ENCODE measurements at regions not wholly inside any gene's neighbourhood (a gene's known extent, or its start where the extent isn't known, plus 50 kb on each side); places are given as distances from the start of the nearest gene placed in this dataset.

- Histone ChIP-seq H3K9me2 (replicated peaks; ENCODE audit: control insufficient read depth, low read length) (no peaks in the 10 kb centered on the region), H3K36me3 (ENCODE audit: control insufficient read depth, low read length) (no peaks in the 10 kb centered on the region), H3K9me3 (ENCODE audit: control insufficient read depth, insufficient read depth, low read length) (no peaks in the 10 kb centered on the region), H3K4me1 (ENCODE audit: control insufficient read depth, low read length) (no peaks in the 10 kb centered on the region), H3K27me3 (ENCODE audit: control insufficient read depth, low read length) (peaks cover 27% of the 10 kb centered on the region), H3K4me2 (ENCODE audit: low read length) (no peak overlapping the region), H3K79me2 (ENCODE audit: control insufficient read depth, low read length) (no peaks in the 10 kb centered on the region), H3F3A (ENCODE audit: control insufficient read depth, insufficient read depth) (no peaks in the 10 kb centered on the region), H3K27ac (ENCODE audit: low read depth, low read length) (no peak overlapping the region), H4K20me1 (ENCODE audit: control insufficient read depth, insufficient read depth, low read depth, low read length) (no peaks in the 10 kb centered on the region), H3K4me3 (ENCODE audit: low read length) (no peak overlapping the region)
- no peak for TF ChIP-seq EZH2phosphoT487 (IDR thresholded peaks at IDR 0.05; ENCODE audit: borderline replicate concordance, low read length)
- TF ChIP-seq CTCF (IDR thresholded peaks at IDR 0.05; ENCODE audit: low read depth, low read length, poor library complexity, severe bottlenecking), result no peak
These were observed 119.4 kb downstream of the EVX1 start for GRCh38 chr7:27362026-27362425.

GRCh38 chr7:27364344-27364758 is 121.7 kb downstream of the EVX1 start:
- Histone ChIP-seq H3K79me2 (ENCODE audit: control insufficient read depth, low read length) (no peaks in the 10 kb centered on the region), H3F3A (ENCODE audit: control insufficient read depth, insufficient read depth) (no peaks in the 10 kb centered on the region), H3K27me3 (ENCODE audit: control insufficient read depth, low read length) (peaks cover 15% of the 10 kb centered on the region), H3K4me3 (ENCODE audit: low read length) (no peak overlapping the region), H3K9me3 (ENCODE audit: control insufficient read depth, insufficient read depth, low read length) (no peaks in the 10 kb centered on the region), H4K20me1 (ENCODE audit: control insufficient read depth, insufficient read depth, low read depth, low read length) (no peaks in the 10 kb centered on the region), H3K4me1 (ENCODE audit: control insufficient read depth, low read length) (no peaks in the 10 kb centered on the region), H3K36me3 (ENCODE audit: control insufficient read depth, low read length) (no peaks in the 10 kb centered on the region), H3K9me2 (replicated peaks; ENCODE audit: control insufficient read depth, low read length) (no peaks in the 10 kb centered on the region), H3K27ac (ENCODE audit: low read depth, low read length) (no peak overlapping the region), H3K4me2 (ENCODE audit: low read length) (no peak overlapping the region)
- TF ChIP-seq EZH2phosphoT487 (IDR thresholded peaks at IDR 0.05; ENCODE audit: borderline replicate concordance, low read length) (no peak), CTCF (IDR thresholded peaks at IDR 0.05; ENCODE audit: low read depth, low read length, poor library complexity, severe bottlenecking) (no peak)

- H4K20me1 ChIP-seq (ENCODE audit: control insufficient read depth, insufficient read depth, low read depth, low read length), result no peaks in the 10 kb centered on the region
- no peaks in the 10 kb centered on the region for H3K79me2 ChIP-seq (ENCODE audit: control insufficient read depth, low read length)
- H3K36me3 ChIP-seq (ENCODE audit: control insufficient read depth, low read length), result no peaks in the 10 kb centered on the region
- no peak overlapping the region for H3K4me2 ChIP-seq (ENCODE audit: low read length)
- H3K27me3 ChIP-seq (ENCODE audit: control insufficient read depth, low read length), result peaks cover 15% of the 10 kb centered on the region
- H3F3A ChIP-seq (ENCODE audit: control insufficient read depth, insufficient read depth), result no peaks in the 10 kb centered on the region
- H3K9me2 ChIP-seq (replicated peaks; ENCODE audit: control insufficient read depth, low read length), result no peaks in the 10 kb centered on the region
- no peak overlapping the region for H3K4me3 ChIP-seq (ENCODE audit: low read length)
- no peaks in the 10 kb centered on the region for H3K4me1 ChIP-seq (ENCODE audit: control insufficient read depth, low read length)
- H3K27ac ChIP-seq (ENCODE audit: low read depth, low read length), result no peak overlapping the region
- TF ChIP-seq EZH2phosphoT487 (IDR thresholded peaks at IDR 0.05; ENCODE audit: borderline replicate concordance, low read length), result no peak
- TF ChIP-seq CTCF (IDR thresholded peaks at IDR 0.05; ENCODE audit: low read depth, low read length, poor library complexity, severe bottlenecking), result no peak
- no peaks in the 10 kb centered on the region for H3K9me3 ChIP-seq (ENCODE audit: control insufficient read depth, insufficient read depth, low read length)
These were observed 124.8 kb downstream of the EVX1 start for GRCh38 chr7:27367179-27367932.
